GM21786 (cell line): ENCODE measurements at regions not wholly inside any gene's neighbourhood (a gene's known extent, or its start where the extent isn't known, plus 50 kb on each side); places are given as distances from the start of the nearest gene placed in this dataset.

Source experiments
- ATAC-seq: cut with Tn5 transposase; IDR thresholded peaks from one replicate; pipeline ENCODE4 v1.9.1; 2021; ENCODE audit not compliant: unreplicated experiment

DNA sequence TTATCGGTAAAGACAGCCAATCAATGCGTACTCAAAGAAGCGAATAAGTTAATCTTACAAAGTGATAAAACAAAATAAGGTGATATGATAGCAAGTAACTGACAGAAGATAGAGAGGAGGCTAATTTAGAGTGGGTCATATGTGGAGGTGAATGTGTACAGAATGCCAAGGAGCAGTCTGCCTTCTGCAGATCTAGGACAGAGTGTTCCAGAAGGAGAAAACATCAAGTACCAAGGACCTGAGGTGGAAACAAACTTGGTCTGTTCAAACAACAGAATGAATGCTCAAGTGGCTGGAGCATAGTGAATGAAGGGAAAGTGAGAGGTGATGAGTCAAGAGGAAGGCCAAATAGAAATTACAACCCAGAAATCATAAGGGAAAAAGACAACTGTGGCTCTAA, 170.3 kb upstream of the BMP4 start:
- ATAC-seq = no peak

- no peak for ATAC-seq
Observed at GRCh38 chr14:54127526-54127925, 170.9 kb upstream of the BMP4 start.

GRCh38 chr14:54129850-54130640, 173.4 kb upstream of the BMP4 start:
- no peak for ATAC-seq

DNA sequence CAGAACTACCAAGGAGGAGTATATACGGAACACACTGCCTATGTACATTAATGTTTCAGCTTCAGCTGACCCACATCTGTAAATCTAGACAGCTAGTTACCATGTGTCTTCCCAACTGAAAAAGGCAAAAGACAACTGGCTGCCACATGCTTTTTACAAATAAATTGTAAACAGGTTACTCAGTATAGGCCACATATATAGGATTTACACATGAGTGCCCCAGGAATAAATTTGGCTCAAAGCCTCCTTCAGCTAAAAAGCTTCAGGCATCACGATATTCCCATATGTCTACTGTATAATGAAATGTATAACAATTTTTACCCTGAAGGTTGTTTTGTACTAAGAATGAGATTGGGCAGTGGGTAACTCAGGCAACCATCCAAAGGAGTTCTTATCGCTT, 175.9 kb upstream of the BMP4 start:
- ATAC-seq = no peak

DNA sequence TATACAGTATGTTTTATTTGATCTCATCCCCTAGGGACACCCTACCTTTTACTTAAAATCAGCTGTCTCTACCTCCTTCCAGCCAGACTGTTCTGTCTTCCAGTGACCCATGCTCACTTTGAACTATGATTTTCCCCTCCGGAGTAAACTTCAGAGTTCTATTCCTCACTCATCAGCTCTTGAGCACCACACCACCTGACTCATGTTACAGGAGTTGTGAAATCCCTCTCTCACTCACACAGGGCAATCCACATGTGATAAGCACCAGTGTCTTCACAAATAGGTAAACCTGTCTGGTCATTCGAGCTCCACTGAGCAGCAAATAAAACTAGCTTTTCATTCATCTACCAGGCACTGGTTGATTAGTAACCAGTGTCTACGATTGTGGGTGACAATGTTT, 177.3 kb upstream of the BMP4 start:
- ATAC-seq = no peak

DNA sequence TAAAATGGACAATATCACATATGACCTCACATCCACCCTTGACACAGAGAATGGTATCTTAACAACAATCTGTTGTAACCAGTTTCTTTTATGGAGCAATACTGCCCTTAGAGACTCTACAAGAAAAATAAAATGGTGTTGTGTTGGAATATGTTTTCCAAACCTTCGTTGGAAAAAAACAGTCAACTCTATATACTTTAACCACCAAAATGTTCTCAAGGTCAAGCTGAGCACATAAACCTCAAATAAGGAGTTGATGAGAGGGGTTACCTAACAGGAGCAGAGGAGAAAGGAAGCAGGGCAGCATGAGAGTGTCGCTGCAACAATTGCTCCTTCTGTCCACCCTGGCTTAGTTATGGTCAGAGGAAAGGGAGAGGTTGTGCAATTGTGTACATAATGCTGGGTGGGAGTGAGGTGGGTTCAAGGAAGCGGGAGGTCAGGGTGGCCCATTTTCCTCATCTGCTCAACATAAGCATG, 179.2 kb upstream of the BMP4 start:
- no peak for ATAC-seq

GRCh38 chr14:54136894-54137613, 180.4 kb upstream of the BMP4 start:
- ATAC-seq = no peak

GRCh38 chr14:54137614-54137961, 181.0 kb upstream of the BMP4 start:
- ATAC-seq = no peak

DNA sequence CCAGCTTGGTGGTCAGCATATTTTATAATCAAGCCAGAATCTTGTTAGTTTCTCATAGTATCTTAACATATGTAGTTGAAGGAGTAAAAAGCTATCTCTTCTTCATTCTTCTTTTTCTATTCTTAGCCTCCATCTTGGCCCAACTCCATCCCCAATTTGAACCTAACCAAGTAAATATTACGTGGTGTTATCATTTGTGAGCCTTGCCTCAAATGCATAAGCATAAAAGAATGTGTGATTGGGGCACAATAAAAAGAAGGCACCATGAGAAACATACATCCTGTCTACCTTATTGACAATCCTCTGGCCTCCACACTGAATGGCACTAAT, 181.4 kb upstream of the BMP4 start:
- no peak for ATAC-seq

DNA sequence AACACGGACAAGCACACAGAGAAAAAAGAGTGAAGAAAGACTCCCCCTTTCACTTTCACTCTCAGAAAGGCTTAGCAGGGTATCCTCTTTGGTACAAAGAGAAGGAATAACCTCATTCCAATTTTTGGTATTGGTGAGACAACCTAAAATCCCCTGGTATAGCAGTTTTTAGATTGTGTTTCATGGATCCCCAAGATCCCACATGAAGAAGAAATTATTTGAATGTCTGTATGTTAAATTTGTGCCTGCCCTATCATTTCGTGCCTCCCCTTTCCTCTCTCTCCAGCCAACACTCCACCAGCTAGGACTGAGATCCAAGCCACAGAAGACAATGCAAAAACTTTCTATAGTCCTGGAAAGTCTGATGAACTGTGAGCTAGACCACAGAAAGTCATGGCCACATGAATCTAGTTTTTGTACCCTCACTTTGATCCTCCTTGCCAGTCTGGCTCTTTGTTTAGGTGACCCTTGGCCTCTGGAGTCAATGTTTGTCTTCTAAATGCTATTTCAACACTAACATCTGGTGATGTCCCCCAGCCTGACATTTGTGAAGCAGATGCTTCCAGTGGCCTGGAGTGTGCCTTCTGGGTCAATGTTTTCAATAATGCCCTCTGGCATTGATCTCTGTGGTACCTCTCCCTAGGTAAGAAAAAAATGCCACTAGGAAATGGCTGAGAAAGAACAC, 181.9 kb upstream of the BMP4 start:
- ATAC-seq = no peak

DNA sequence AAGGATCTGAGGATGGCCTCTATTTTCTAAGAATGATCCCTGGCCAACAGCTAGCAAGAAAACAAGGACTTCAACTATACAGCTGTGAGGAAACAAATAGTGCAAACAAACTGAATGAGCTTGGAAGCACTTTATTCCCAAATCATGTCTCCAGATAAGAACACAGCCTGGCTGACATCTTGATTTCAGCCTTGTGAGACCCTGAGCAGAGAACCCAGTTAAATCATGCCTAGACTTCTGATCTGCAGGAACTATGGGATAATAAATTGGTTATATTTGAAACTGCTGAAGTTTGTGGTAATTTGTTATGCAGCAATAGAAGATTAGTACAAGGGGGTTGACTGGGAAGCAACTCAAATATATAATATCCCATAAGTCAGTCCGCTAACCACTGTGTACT, 183.9 kb upstream of the BMP4 start:
- no peak for ATAC-seq

DNA sequence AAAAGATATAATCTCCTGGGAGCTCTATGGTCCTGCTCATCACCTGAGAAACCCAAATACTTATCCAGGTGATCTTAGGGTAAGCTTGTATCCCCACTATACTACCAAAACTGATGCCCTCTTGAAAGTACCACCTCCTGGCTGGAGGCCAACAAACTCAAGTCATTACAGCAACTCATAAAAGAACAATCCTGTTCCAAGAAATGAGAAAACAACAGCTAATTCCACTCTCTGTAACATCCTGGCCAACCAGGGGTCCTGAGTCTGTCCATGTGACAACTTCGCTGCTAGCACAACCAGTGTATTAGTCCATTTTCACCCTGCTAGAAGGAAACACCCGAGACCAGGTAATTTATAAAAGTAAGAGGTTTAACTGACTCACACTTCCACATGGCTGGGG, 190.0 kb upstream of the BMP4 start:
- ATAC-seq = no peak

GRCh38 chr14:54147282-54147681, 190.7 kb upstream of the BMP4 start:
- no peak for ATAC-seq

GRCh38 chr14:54147758-54148157, 191.1 kb upstream of the BMP4 start:
- no peak for ATAC-seq

GRCh38 chr14:54148251-54148650, 191.6 kb upstream of the BMP4 start:
- no peak for ATAC-seq

DNA sequence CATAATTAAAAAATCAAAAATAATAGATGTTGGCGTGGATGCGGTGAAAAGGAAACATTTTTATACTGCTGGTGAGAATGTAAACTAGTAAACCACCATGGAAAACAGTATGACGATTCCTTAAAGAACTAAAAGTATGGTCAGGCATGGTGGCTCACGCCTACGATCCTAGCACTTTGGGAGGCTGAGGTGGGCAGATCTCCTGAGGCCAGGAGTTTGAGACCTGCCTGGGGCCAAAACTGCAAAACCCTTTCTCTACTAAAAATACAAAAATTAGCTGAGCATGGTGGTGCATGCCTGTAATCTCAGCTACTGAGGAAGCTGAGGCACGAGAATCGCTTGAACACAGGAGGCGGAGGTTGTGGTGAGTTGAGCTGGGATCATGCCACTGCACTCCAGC, 195.7 kb upstream of the BMP4 start:
- ATAC-seq = no peak

DNA sequence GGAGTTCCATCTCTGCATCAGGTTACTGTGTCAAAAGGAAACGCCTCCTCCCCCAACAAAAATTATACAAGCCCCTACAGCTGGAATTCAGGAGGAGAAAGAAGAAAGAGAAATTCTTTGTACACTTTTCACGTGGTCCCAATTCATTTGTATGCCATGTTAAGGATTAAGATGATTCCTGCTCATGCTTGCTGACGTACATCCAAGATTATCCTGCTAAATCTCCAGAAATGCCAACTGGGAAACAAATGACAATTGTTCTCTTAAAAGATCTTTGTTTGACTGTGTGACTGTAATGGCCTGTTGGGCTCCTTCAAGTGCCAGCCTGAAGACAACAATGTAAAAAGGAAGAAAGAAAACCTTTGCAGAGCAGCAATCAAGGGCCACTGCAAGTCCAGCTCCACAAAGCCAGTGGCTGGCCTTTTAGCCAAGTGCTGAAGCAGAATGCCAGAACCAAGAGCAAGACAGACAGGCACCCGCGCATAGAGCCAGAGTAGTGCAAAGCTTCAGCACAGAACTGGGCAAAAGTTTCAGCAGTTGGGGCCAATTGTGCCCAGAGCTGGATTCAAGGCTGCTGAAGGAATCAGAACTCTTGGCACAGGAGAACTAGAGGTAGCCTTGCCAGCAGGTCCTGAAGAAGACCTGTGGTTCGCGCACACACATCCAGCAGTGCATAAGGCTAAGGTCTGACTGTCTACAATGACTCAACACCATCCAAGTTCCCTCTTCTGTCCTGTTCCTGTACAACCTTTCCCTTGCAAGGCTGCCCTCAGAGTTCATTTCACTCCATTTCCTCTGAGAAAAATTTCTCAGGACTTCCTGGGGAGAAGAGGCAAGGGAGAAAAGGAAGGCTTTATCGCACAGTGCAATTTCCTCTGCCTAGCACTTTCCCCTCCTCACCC, 209.7 kb upstream of the BMP4 start:
- ATAC-seq = no peak

DNA sequence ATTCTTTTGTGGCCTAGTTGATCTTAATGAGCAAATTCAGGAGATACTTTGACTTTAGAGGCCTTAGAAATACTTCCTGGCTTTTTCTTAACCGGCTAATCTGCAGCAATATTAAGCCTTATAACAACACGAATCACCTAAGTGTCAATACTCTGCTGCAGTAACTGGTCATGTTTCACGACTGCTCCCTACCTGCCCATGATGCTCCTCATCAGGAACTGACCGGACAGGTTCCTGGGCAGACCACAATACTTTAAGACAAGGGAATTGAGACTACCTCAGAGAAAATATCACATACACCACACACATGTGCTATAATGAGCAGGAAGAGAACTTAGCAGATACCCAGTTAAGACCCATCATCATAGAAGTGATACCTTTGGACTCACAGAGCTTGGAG, 211.9 kb upstream of the BMP4 start:
- ATAC-seq = no peak

GRCh38 chr14:54169254-54169924, 212.8 kb upstream of the BMP4 start:
- ATAC-seq = no peak

DNA sequence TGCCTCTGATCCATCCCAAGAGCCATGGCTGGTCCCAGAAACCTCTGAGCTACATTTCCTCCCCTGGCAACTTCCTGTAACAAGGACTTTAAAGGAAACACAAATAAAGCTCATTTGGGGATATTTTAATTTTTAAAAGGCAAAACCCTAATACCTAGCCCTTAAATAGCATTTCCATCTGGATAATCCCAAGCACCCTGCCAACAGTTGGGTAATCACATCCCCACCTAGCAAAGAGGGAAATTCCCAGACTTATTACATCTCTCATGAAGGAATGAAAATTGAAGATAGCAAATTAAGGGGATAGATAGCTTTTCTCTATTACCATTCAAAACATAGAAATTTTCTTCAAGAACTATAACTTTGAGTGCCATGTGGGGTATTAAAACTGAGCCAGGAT, 213.7 kb upstream of the BMP4 start:
- ATAC-seq = no peak

DNA sequence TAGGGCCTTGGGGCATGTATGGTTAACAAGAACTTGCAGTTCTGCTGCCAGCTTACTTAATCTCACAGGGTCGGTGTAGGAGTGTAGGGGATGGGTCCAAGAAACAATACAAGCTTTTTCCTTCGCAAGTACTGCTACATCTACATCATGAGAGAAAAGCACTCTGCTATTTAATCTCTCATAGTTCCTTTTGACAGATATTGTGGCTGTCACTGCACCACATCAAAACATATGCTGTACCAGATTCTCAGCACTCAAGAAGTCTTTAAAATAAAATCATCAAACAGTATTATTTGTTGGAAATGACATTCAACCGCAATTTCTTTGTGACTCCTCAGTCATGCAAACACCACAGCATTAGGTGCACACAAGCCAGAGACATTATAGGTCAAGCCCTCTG, 215.5 kb upstream of the BMP4 start:
- no peak for ATAC-seq
